Ovary (tissue), 7 donors: ENCODE measurements at regions not wholly inside any gene's neighbourhood (a gene's known extent, or its start where the extent isn't known, plus 50 kb on each side); places are given as distances from the start of the nearest gene placed in this dataset.

Experiments used
- DNase-seq, 5 donors: peaks; one replicate each; pipeline ENCODE4 v3.0.0-alpha.2; 2019 to 2020
- H3K27ac ChIP-seq, 2 donors: fragments of 200-600 bp; one replicate each; pipeline versions ENCODE4 v1.5.1 to v1.8.0; 2019 to 2022
- H3K27me3 ChIP-seq: fragments of 200-600 bp; one replicate; pipeline ENCODE4 v1.8.0; 2022
- H3K36me3 ChIP-seq: fragments of 200-600 bp; sonication (generic); one replicate; pipeline ENCODE4 v1.5.1; 2019
- H3K4me1 ChIP-seq: one replicate; pipeline ENCODE4 v1.8.1; 2013; ENCODE audit warnings: mild to moderate bottlenecking, moderate library complexity; ENCODE audit not compliant: insufficient read depth
- H3K4me3 ChIP-seq: fragments of 200-600 bp; sonication (generic); one replicate; pipeline ENCODE4 v1.5.1; 2017
- H3K9me3 ChIP-seq, 2 donors: fragments of 200-600 bp in 1 of 2; sonication (generic) in 1 of 2; one replicate each; pipeline versions ENCODE4 v1.5.1 to v1.8.1; 2013 to 2019; ENCODE audit warnings: mild to moderate bottlenecking in 1 of 2, moderate library complexity in 1 of 2
- EP300 ChIP-seq: sonication (generic); formaldehyde crosslinking; IDR thresholded peaks from one replicate; pipeline ENCODE4 v1.6.1; 2017; ENCODE audit warnings: antibody characterized with exemption
- POLR2A ChIP-seq: fragments of 450-650 bp; IDR thresholded peaks from one replicate; pipeline ENCODE4 v1.6.1; 2017; ENCODE audit warnings: antibody characterized with exemption, mild to moderate bottlenecking, moderate library complexity
- WGBS, 3 donors: extraction: QIAGEN DNeasy Blood & Tissue Kit in 1 of 3; methylation state at CpG; one replicate each; pipeline versions ENCODE4 v1.1.5 to v1.1.7; 2013 to 2017; 5-methylcytosine and 5-hydroxymethylcytosine counted together
- intact Hi-C, 4 donors: fragments of 100-400 bp; cut with DNase I; formaldehyde crosslinking; loops; one replicate each; pipeline versions ENCODE4 v1.11.0 to v1.15.1; 2022 to 2023
- TF ChIP-seq, protein P1 (sequence below), 3 donors: fragments of 450-650 bp in 2 of 3; fragments of 200-600 bp in 1 of 3; IDR thresholded peaks; one replicate each; pipeline versions ENCODE4 v1.5.1 to v1.8.0; 2016 to 2022; ENCODE audit warnings: antibody characterized with exemption in 3 of 3, mild to moderate bottlenecking in 1 of 3
- donor health status: DM: no; HTN: no; CAD: no; lungs with moderate emphysema.
- donor health status: DM: no; HTN: no; CAD: no.
- donor health status: Bipolar disorder and iron deficiency.
- donor health status: DM: no; HTN: no; CAD: no.
- donor health status: DM: yes; HTN: yes; CAD: no.

DNA sequence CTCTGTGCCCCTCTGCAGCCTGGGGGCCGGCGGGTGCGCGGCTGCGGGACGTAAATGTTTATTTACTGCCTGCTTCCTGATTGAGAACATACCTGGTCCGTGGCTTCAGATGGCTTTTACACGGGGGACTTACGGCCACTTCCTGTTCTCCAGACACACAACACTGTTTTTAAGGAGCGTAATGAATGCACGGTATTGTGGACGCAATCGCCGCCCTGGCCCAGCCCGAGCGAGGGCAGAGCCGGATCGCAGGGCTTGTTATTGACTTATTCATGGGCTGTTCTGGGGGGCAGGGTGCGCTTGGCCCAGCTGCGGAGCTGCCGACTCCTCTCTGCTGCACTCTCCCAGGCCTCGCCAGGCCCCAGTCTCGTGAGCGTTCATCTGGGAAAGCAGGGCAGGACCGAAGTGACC is 52.8 kb upstream of the ACTRT2 start:
- Histone ChIP-seq H3K4me3 (no peak overlapping the region), H3K27ac (no peak overlapping the region), H3K36me3 (no peaks in the 10 kb centered on the region), H3K4me1 (peaks cover 19% of the 10 kb centered on the region), H3K9me3 (no peaks in the 10 kb centered on the region), H3K27me3 (no peaks in the 10 kb centered on the region)
- 25 to 29% (median 27%) methylated on average over 25 of the region's 25 CpGs for WGBS, 3 donors
- TF ChIP-seq EP300 (no peak), POLR2A (no peak)
- TF ChIP-seq, protein P1, sequence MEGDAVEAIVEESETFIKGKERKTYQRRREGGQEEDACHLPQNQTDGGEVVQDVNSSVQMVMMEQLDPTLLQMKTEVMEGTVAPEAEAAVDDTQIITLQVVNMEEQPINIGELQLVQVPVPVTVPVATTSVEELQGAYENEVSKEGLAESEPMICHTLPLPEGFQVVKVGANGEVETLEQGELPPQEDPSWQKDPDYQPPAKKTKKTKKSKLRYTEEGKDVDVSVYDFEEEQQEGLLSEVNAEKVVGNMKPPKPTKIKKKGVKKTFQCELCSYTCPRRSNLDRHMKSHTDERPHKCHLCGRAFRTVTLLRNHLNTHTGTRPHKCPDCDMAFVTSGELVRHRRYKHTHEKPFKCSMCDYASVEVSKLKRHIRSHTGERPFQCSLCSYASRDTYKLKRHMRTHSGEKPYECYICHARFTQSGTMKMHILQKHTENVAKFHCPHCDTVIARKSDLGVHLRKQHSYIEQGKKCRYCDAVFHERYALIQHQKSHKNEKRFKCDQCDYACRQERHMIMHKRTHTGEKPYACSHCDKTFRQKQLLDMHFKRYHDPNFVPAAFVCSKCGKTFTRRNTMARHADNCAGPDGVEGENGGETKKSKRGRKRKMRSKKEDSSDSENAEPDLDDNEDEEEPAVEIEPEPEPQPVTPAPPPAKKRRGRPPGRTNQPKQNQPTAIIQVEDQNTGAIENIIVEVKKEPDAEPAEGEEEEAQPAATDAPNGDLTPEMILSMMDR (IDR thresholded peaks at IDR 0.05) = no peak
- intact Hi-C loops = no loop called here
- DNase-seq = peak in 1 of 5 donors; percentile 64

DNA sequence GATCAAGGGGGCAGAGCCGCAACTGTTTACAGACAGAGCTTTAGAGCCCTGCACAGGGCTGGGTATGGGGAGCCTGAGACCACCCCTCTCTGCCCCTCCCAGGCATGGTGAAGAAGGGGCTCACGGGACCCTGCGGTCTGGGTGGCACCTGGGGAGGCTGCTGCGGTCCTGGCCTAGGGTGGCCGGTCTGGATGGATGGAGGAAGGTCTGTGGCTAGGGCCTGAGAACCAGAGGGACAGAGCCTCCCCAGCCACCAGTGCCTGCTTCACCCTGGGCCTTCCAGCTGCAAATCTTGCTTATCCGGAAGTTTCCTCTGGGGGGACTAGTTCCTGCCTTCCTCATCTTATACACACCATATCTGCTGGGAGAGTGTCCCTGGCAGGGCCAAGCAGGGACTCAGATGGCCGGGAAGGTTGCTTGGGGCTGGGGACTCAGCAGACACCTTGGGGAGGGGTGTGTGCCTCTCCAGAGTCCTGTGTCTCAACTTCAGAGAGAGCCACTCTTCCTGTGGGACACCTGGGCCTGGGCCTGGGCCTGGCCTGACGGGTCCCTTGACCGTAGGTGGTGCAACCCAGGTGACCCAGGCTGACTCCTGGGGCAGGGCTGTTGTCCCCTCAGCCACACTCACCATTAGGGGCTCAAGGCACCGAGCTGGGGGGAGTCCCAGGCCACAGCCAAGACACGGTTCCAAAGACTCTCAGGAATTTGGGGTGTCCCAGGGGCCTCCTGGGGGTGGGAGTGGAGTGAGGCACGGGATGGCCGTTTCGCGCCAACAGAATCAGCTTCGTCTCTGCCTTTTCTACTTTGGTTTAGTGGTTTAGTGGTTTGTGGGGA is 52.0 kb upstream of the ACTRT2 start:
- Histone ChIP-seq H3K27ac (no peak overlapping the region), H3K27me3 (no peaks in the 10 kb centered on the region), H3K36me3 (no peaks in the 10 kb centered on the region), H3K4me3 (no peak overlapping the region), H3K9me3 (no peaks in the 10 kb centered on the region), H3K4me1 (peaks cover 19% of the 10 kb centered on the region)
- DNase-seq = peak in 1 of 5 donors; percentile 28
- TF ChIP-seq POLR2A = no peak
- TF ChIP-seq, protein P1 (IDR thresholded peaks at IDR 0.05) = no peak
- no peak for TF ChIP-seq EP300
- 91 to 95% (median 92%) methylated on average over 15 to 16 of the region's 16 CpGs for WGBS, 3 donors
- intact Hi-C loops = no loop called here

DNA sequence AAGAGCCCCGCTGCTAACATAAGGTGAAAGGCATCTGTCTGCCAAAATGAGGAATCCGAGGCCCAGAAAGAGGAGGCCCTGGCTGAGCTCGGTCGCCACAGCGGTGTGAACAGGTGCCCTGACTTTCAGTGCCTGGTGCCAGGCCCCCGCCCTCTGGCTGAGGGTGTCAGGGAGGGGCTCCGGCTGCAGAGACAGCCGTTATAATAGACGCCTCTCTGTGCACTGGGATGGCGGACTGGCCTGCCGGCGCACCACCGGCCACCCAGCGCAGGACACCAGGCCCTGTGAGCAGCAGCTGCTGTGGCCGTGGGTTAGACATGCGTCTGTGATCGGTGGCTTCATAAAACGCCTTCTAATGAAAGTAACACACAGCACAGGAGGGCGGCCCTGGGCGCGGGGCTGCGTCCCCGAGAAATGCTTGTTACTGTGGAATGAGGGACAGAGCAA is 51.4 kb upstream of the ACTRT2 start:
- Histone ChIP-seq H3K27ac (no peak overlapping the region), H3K36me3 (no peaks in the 10 kb centered on the region), H3K9me3 (no peaks in the 10 kb centered on the region), H3K4me1 (peaks cover 19% of the 10 kb centered on the region), H3K27me3 (no peaks in the 10 kb centered on the region), H3K4me3 (no peak overlapping the region)
- TF ChIP-seq, protein P1 (IDR thresholded peaks at IDR 0.05) = no peak
- TF ChIP-seq POLR2A (no peak), EP300 (no peak)
- intact Hi-C loops = no loop called here
- peak in 1 of 5 donors; percentile 23 for DNase-seq
- 94 to 98% (median 95%) methylated on average over 23 of the region's 23 CpGs for WGBS, 3 donors

DNA sequence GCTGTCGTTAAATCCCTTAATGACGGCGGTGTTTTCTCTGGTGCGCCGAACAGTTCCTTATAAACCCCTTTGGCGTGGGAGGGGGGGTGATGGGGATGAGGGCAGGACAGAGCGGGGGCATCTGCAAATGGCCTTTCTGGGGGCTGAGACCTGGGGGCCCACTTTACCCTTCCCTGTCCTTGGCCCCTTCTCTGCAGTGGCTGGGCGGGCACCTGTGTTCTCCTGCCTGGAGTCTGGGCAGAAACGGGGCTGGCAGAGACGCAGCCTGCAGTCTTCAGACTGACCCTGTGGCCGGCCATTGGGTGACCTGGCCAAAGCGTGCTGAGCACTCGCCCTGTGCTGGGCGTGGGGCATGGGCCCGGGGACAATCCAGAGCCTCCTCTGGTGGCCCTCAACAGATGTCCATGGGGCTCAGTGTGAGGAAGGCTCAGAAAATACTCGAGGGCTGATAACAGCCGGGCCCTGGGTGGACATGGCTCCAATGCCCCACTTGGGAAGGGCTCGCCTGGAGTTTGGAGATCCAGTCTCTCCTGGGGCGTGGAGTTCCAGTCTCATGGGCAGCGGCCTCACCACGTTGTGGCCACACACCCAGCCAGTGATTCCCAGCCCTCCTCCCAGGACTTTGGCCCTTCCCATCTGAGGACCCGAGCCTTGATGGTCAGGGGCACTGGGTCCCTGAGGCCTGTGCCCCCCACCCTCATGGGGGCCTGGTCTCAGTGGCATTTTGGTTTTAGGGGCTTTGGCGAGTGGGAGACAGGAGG is 50.8 kb upstream of the ACTRT2 start:
- Histone ChIP-seq H3K9me3 (no peaks in the 10 kb centered on the region), H3K27ac (no peak overlapping the region), H3K36me3 (no peaks in the 10 kb centered on the region), H3K4me1 (peaks cover 20% of the 10 kb centered on the region), H3K4me3 (no peak overlapping the region), H3K27me3 (no peaks in the 10 kb centered on the region)
- TF ChIP-seq, protein P1 (IDR thresholded peaks at IDR 0.05) = no peak
- TF ChIP-seq EP300 (no peak), POLR2A (no peak)
- intact Hi-C loops = no loop called here
- no peak for DNase-seq
- WGBS, 3 donors = 86 to 97% (median 93%) methylated on average over 18 to 23 of the region's 23 CpGs
